H1 (cell line): ENCODE measurements at regions not wholly inside any gene's neighbourhood (a gene's known extent, or its start where the extent isn't known, plus 50 kb on each side); places are given as distances from the start of the nearest gene placed in this dataset.

Experiments
- BCL11A ChIP-seq, 2 experiments: IDR thresholded peaks; one replicate each; pipeline ENCODE4 v1.6.1; 2011; ENCODE audit warnings: low read depth in 2 of 2, low read length in 2 of 2, mild to moderate bottlenecking in 2 of 2
- HDAC2 ChIP-seq, 2 experiments: fragments of 300-600 bp in 1 of 2; sonication (generic) in 1 of 2; IDR thresholded peaks; 2 replicates each; pipeline ENCODE4 v1.6.1; 2011 to 2012; ENCODE audit warnings: low read depth in 2 of 2, low read length in 2 of 2, mild to moderate bottlenecking in 2 of 2, moderate library complexity in 2 of 2, borderline replicate concordance in 1 of 2, inconsistent platforms in 1 of 2
- KDM1A ChIP-seq: fragments of 200-600, 300-600 bp; sonication (generic); IDR thresholded peaks from 2 replicates; pipeline ENCODE4 v1.7.1; 2016; ENCODE audit warnings: mild to moderate bottlenecking, low read length, borderline replicate concordance
- TCF12 ChIP-seq: IDR thresholded peaks from 2 replicates; pipeline ENCODE4 v1.6.1; 2011; ENCODE audit warnings: low read depth, mild to moderate bottlenecking, low read length
- TF ChIP-seq, protein P1 (sequence below): fragments of 300-600 bp; sonication (generic); IDR thresholded peaks from 2 replicates; pipeline ENCODE4 v1.7.1; 2012; ENCODE audit warnings: low read length, moderate library complexity, mild to moderate bottlenecking, inconsistent platforms; ENCODE audit not compliant: insufficient replicate concordance

DNA sequence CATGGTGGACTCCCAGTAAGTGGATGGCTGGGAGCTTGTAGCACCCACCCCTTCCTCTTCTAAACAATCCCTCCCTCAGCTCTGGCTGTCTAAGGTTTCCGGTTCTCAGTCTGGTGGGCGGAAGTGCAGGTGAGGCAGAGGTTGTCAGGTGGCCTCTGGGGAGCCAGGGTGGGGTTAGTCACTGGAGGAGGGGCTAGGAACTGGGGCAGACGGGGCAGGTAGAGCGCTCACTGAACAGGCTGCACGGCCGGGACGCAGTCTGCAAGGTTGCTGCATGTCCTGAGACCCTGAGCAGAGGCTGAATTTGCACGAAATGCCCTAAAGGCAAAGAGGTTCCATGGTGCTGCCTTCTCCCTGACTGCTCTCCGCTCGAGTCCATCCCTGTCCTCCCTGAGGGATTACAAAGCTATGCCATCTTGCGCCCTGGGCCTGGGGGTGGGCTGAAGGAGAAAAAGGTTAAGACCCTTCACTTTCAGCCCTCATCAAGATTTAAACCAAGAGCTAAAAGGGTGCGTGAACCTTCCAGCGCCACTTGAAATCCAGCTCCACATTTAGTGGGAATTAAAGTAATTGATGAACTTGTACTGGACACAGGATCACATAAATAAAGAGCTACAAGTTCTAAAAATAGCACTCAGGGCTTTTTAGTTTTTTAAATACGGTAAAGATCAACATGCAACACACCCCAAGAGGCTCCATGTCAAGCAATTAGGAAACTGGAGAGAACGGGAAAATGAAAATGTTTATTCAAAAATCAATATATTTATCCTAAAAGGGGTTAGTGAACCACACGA lies 62.3 kb upstream of the CTBP2 start (continued):
- TF ChIP-seq, protein P1, sequence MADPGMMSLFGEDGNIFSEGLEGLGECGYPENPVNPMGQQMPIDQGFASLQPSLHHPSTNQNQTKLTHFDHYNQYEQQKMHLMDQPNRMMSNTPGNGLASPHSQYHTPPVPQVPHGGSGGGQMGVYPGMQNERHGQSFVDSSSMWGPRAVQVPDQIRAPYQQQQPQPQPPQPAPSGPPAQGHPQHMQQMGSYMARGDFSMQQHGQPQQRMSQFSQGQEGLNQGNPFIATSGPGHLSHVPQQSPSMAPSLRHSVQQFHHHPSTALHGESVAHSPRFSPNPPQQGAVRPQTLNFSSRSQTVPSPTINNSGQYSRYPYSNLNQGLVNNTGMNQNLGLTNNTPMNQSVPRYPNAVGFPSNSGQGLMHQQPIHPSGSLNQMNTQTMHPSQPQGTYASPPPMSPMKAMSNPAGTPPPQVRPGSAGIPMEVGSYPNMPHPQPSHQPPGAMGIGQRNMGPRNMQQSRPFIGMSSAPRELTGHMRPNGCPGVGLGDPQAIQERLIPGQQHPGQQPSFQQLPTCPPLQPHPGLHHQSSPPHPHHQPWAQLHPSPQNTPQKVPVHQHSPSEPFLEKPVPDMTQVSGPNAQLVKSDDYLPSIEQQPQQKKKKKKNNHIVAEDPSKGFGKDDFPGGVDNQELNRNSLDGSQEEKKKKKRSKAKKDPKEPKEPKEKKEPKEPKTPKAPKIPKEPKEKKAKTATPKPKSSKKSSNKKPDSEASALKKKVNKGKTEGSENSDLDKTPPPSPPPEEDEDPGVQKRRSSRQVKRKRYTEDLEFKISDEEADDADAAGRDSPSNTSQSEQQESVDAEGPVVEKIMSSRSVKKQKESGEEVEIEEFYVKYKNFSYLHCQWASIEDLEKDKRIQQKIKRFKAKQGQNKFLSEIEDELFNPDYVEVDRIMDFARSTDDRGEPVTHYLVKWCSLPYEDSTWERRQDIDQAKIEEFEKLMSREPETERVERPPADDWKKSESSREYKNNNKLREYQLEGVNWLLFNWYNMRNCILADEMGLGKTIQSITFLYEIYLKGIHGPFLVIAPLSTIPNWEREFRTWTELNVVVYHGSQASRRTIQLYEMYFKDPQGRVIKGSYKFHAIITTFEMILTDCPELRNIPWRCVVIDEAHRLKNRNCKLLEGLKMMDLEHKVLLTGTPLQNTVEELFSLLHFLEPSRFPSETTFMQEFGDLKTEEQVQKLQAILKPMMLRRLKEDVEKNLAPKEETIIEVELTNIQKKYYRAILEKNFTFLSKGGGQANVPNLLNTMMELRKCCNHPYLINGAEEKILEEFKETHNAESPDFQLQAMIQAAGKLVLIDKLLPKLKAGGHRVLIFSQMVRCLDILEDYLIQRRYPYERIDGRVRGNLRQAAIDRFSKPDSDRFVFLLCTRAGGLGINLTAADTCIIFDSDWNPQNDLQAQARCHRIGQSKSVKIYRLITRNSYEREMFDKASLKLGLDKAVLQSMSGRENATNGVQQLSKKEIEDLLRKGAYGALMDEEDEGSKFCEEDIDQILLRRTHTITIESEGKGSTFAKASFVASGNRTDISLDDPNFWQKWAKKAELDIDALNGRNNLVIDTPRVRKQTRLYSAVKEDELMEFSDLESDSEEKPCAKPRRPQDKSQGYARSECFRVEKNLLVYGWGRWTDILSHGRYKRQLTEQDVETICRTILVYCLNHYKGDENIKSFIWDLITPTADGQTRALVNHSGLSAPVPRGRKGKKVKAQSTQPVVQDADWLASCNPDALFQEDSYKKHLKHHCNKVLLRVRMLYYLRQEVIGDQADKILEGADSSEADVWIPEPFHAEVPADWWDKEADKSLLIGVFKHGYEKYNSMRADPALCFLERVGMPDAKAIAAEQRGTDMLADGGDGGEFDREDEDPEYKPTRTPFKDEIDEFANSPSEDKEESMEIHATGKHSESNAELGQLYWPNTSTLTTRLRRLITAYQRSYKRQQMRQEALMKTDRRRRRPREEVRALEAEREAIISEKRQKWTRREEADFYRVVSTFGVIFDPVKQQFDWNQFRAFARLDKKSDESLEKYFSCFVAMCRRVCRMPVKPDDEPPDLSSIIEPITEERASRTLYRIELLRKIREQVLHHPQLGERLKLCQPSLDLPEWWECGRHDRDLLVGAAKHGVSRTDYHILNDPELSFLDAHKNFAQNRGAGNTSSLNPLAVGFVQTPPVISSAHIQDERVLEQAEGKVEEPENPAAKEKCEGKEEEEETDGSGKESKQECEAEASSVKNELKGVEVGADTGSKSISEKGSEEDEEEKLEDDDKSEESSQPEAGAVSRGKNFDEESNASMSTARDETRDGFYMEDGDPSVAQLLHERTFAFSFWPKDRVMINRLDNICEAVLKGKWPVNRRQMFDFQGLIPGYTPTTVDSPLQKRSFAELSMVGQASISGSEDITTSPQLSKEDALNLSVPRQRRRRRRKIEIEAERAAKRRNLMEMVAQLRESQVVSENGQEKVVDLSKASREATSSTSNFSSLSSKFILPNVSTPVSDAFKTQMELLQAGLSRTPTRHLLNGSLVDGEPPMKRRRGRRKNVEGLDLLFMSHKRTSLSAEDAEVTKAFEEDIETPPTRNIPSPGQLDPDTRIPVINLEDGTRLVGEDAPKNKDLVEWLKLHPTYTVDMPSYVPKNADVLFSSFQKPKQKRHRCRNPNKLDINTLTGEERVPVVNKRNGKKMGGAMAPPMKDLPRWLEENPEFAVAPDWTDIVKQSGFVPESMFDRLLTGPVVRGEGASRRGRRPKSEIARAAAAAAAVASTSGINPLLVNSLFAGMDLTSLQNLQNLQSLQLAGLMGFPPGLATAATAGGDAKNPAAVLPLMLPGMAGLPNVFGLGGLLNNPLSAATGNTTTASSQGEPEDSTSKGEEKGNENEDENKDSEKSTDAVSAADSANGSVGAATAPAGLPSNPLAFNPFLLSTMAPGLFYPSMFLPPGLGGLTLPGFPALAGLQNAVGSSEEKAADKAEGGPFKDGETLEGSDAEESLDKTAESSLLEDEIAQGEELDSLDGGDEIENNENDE: no peak
- TF ChIP-seq HDAC2 (IDR thresholded peaks at IDR 0.05; ENCODE audit: borderline replicate concordance in 1 of 2, low read depth in 2 of 2, low read length in 2 of 2): no peak
- no peak for TF ChIP-seq BCL11A (IDR thresholded peaks at IDR 0.05; ENCODE audit: low read depth in 2 of 2, low read length in 2 of 2)
- TF ChIP-seq TCF12: no peak
- no peak for TF ChIP-seq KDM1A
